Activated CD8-positive, alpha-beta T cell treated with anti-CD3 and anti-CD28 coated beads, Interleukin-2, amount 10 ng/mL, durations not matched to agents 7 days and 5 days (primary cell): ENCODE measurements at regions not wholly inside any gene's neighbourhood (a gene's known extent, or its start where the extent isn't known, plus 50 kb on each side); places are given as distances from the start of the nearest gene placed in this dataset.

Experiments used
- ATAC-seq: fragments of 150-1000 bp; cut with Tn5 transposase; one replicate; pipeline ENCODE4 v1.10.0; 2021; ENCODE audit warnings: moderate library complexity
- CTCF ChIA-PET: fragments of 350-600 bp; sonication (Branson Sonifier 250); formaldehyde crosslinking; loops from one replicate; lab custom pipeline; 2021; ENCODE audit warnings: antibody characterized with exemption; lab: Charles Lee
- POLR2A ChIA-PET: fragments of 350-600 bp; sonication (Branson Sonifier 250); formaldehyde crosslinking; loops from one replicate; lab custom pipeline; 2021; ENCODE audit warnings: antibody characterized with exemption; lab: Charles Lee
- DNase-seq: peaks from one replicate; pipeline ENCODE4 v3.0.0-alpha.2; 2020
- H3K27ac Mint-ChIP-seq: one replicate; pipeline ENCODE4 v1.8.0; 2021; ENCODE audit warnings: mild to moderate bottlenecking, mixed read lengths
- H3K27me3 Mint-ChIP-seq: one replicate; pipeline ENCODE4 v1.8.0; 2021; ENCODE audit warnings: low read depth, mixed read lengths
- H3K36me3 Mint-ChIP-seq: one replicate; pipeline ENCODE4 v1.8.0; 2021; ENCODE audit warnings: low read depth, mixed read lengths
- H3K4me1 Mint-ChIP-seq: one replicate; pipeline ENCODE4 v1.8.0; 2021; ENCODE audit warnings: low read depth, mixed read lengths
- H3K4me3 Mint-ChIP-seq: one replicate; pipeline ENCODE4 v1.8.0; 2021; ENCODE audit warnings: mild to moderate bottlenecking, mixed read lengths
- H3K9me3 Mint-ChIP-seq: one replicate; pipeline ENCODE4 v1.8.0; 2022; ENCODE audit warnings: mixed read lengths; ENCODE audit not compliant: insufficient read depth

GRCh38 chr16:56048425-56049105, 142.7 kb upstream of the GNAO1 start:
- Mint-ChIP-seq H3K9me3 (no peaks in the 10 kb centered on the region), H3K4me3 (no peak overlapping the region), H3K27ac (no peak overlapping the region), H3K36me3 (no peaks in the 10 kb centered on the region), H3K27me3 (peaks cover 22% of the 10 kb centered on the region), H3K4me1 (peaks cover 6% of the 10 kb centered on the region)
- ATAC-seq (no peak), DNase-seq (no peak)
- ChIA-PET POLR2A (interaction anchor here (0.5 kb wide), 1 partner anchor 203 kb away, joined by 3 read pairs; no protein-coding TSS in a partner anchor), CTCF (interaction anchor here (1.8 kb wide), 1 partner anchor 154 kb away, joined by 6 read pairs; no protein-coding TSS in a partner anchor)

GRCh38 chr16:56047307-56048234, 143.7 kb upstream of the GNAO1 start:
- Mint-ChIP-seq H3K27me3 (peaks cover 21% of the 10 kb centered on the region), H3K27ac (no peak overlapping the region), H3K9me3 (no peaks in the 10 kb centered on the region), H3K36me3 (no peaks in the 10 kb centered on the region), H3K4me1 (peaks cover 6% of the 10 kb centered on the region), H3K4me3 (no peak overlapping the region)
- DNase-seq (no peak), ATAC-seq (no peak)
- POLR2A ChIA-PET = no interaction called here
- CTCF ChIA-PET = interaction anchor here (1.8 kb wide), 1 partner anchor 155 kb away, joined by 6 read pairs; no protein-coding TSS in a partner anchor

- ChIA-PET POLR2A (no interaction called here), CTCF (interaction anchor here (1.0 to 3.3 kb wide), 2 partner anchors 269 to 277 kb away, joined by 3 to 22 read pairs; no protein-coding TSS in a partner anchor)
- Mint-ChIP-seq H3K4me3 (no peak overlapping the region), H3K27ac (no peak overlapping the region), H3K4me1 (no peaks in the 10 kb centered on the region), H3K36me3 (no peaks in the 10 kb centered on the region), H3K9me3 (peaks cover 5% of the 10 kb centered on the region), H3K27me3 (peaks cover 26% of the 10 kb centered on the region)
- DNase-seq (no peak), ATAC-seq (no peak)
These were observed 148.9 kb upstream of the GNAO1 start for GRCh38 chr16:56042416-56042815.

GRCh38 chr16:56041556-56042140, 149.6 kb upstream of the GNAO1 start:
- peak; percentile 41 for DNase-seq
- Mint-ChIP-seq H3K4me3 (no peak overlapping the region), H3K36me3 (no peaks in the 10 kb centered on the region), H3K9me3 (peaks cover 12% of the 10 kb centered on the region), H3K27me3 (peaks cover 21% of the 10 kb centered on the region), H3K4me1 (no peaks in the 10 kb centered on the region), H3K27ac (no peak overlapping the region)
- ChIA-PET POLR2A (no interaction called here), CTCF (interaction anchor here (0.6 to 3.3 kb wide), 5 partner anchors 20 to 277 kb away, joined by 3 to 22 read pairs (median 3); no protein-coding TSS in a partner anchor)
- peak; percentile 67 for ATAC-seq

DNA sequence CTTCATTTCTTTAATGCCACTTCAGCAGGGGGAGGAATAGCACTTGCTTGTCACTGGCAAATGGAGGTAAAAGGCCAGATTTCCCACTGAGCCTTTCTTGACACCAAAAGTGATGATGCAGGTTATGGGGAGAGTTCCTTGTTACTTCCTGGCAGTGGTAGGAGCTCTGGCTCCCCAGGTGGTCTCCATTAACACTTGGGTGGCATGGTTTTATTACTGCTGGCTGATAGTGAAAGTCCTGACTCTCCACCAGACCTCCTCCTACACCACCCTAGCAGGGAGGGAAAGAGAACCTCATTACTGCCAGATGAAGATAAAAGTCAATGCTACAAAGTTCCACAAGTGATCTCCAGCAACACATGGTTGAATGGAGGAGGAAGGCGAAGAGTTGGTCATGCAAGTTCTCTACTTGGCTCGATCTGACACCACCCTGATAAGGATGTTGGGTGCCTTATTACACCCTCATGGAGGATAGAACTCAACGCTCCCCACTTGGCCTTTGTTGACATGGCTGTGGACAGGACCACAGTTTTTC, 152.7 kb upstream of the GNAO1 start:
- Mint-ChIP-seq H3K4me1 (no peaks in the 10 kb centered on the region), H3K27ac (no peak overlapping the region), H3K27me3 (peaks cover 21% of the 10 kb centered on the region), H3K36me3 (no peaks in the 10 kb centered on the region), H3K4me3 (no peak overlapping the region), H3K9me3 (peaks cover 13% of the 10 kb centered on the region)
- DNase-seq (no peak), ATAC-seq (no peak)
- POLR2A ChIA-PET = no interaction called here
- CTCF ChIA-PET = no interaction called here

GRCh38 chr16:56032072-56032471, 156.9 kb upstream of the CES5A start:
- H3K4me1 Mint-ChIP-seq = no peaks in the 10 kb centered on the region
- peaks cover 16% of the 10 kb centered on the region for H3K27me3 Mint-ChIP-seq
- DNase-seq = no peak
- ChIA-PET POLR2A (no interaction called here), CTCF (interaction anchor here (1.2 kb wide), 1 partner anchor 286 kb away, joined by 3 read pairs; no protein-coding TSS in a partner anchor)
- ATAC-seq = no peak
- peaks cover 5% of the 10 kb centered on the region for H3K9me3 Mint-ChIP-seq
- no peak overlapping the region for H3K27ac Mint-ChIP-seq
- H3K36me3 Mint-ChIP-seq = no peaks in the 10 kb centered on the region
- no peak overlapping the region for H3K4me3 Mint-ChIP-seq

GRCh38 chr16:56029026-56029425, 153.9 kb upstream of the CES5A start:
- Mint-ChIP-seq H3K27me3 (peaks cover 16% of the 10 kb centered on the region), H3K9me3 (no peaks in the 10 kb centered on the region), H3K36me3 (no peaks in the 10 kb centered on the region), H3K4me3 (no peak overlapping the region), H3K27ac (no peak overlapping the region), H3K4me1 (no peaks in the 10 kb centered on the region)
- ATAC-seq (no peak), DNase-seq (no peak)
- CTCF ChIA-PET = no interaction called here
- POLR2A ChIA-PET = no interaction called here

GRCh38 chr16:56022818-56023217, 147.6 kb upstream of the CES5A start:
- Mint-ChIP-seq H3K36me3 (no peaks in the 10 kb centered on the region), H3K27me3 (peaks cover under 1% of the 10 kb centered on the region), H3K27ac (no peak overlapping the region), H3K9me3 (no peaks in the 10 kb centered on the region), H3K4me3 (no peak overlapping the region), H3K4me1 (no peaks in the 10 kb centered on the region)
- ChIA-PET POLR2A (no interaction called here), CTCF (no interaction called here)
- no peak for DNase-seq
- no peak for ATAC-seq

- Mint-ChIP-seq H3K27me3 (no peaks in the 10 kb centered on the region), H3K27ac (no peak overlapping the region), H3K9me3 (no peaks in the 10 kb centered on the region), H3K4me3 (no peak overlapping the region), H3K36me3 (no peaks in the 10 kb centered on the region), H3K4me1 (no peaks in the 10 kb centered on the region)
- DNase-seq (no peak), ATAC-seq (no peak)
- CTCF ChIA-PET = no interaction called here
- POLR2A ChIA-PET = no interaction called here
These were observed 144.1 kb upstream of the CES5A start for GRCh38 chr16:56019274-56019673.

DNA sequence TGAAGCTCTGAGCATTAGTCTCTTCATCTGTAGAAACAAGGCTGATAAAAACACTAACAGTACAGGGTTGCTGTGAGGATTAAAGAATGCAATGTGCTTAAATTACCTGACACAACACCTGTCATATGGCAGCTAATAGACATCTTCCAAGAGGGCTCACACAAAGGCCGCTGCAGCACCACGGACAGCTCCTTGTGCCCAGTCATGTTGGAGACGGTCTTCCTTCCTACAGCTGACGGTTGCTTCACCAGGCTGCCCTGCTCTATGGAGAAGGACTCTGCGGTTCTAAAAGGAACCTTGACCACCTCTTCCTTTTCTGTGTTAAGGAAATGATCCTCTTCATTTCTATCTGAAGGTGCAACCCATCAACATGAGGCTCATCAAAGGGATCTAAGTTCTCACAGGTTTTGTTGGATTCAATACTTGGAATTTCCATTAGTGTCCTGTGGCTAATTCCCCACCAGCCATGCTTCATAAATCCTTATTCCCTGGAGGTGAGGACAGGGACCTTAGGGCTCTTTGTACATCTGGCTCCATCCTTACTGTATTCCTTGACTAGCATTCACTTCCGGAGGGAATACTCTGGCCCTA, 138.9 kb upstream of the CES5A start:
- Mint-ChIP-seq H3K4me1 (no peaks in the 10 kb centered on the region), H3K4me3 (no peak overlapping the region), H3K27me3 (peaks cover 2% of the 10 kb centered on the region), H3K9me3 (no peaks in the 10 kb centered on the region), H3K36me3 (no peaks in the 10 kb centered on the region), H3K27ac (no peak overlapping the region)
- POLR2A ChIA-PET = no interaction called here
- DNase-seq (peak; percentile 68), ATAC-seq (no peak)
- CTCF ChIA-PET = no interaction called here

- DNase-seq (no peak), ATAC-seq (no peak)
- CTCF ChIA-PET = no interaction called here
- Mint-ChIP-seq H3K4me1 (no peaks in the 10 kb centered on the region), H3K4me3 (no peak overlapping the region), H3K36me3 (no peaks in the 10 kb centered on the region), H3K27ac (no peak overlapping the region), H3K27me3 (peaks cover 2% of the 10 kb centered on the region), H3K9me3 (no peaks in the 10 kb centered on the region)
- POLR2A ChIA-PET = no interaction called here
These were observed 137.3 kb upstream of the CES5A start for GRCh38 chr16:56012482-56012811.
